ENCODE measurements at regions not wholly inside any gene's neighbourhood (a gene's known extent, or its start where the extent isn't known, plus 50 kb on each side); places are given as distances from the start of the nearest gene placed in this dataset.
"Not testable (repeated sequence)": the region's sequence is repeated elsewhere in the genome, so short reads cannot be mapped to it uniquely, and the experiment has no call there.

DNA sequence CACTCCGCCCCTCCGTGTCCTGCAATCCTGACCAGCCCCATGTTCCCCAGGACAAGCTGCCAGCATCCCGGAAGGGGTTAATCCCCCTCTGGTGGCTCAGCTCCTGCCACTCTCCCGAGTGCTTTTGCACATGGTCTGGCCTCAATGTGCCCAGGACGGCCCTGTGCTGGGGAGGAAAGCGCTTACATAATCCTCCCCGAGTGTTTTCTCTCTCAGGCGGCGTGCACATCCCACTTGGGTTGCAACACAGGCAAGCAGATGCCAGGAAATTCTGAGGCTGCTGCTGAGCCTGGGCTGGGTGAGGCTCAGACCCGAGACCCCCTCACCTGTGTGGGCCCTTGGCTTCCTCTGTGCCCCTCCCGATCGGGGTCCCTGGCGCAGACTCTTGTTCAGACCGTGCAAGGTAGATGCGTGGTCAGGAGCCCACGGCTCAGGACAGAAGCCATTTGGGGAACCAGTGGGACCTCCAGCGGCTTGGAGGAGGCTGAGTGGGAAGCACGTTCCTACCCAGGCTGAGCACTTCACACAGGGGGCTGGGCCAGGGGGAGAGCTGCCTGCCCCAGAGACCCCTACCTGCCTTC, 144.7 kb downstream of the LAT start:
- not testable (repeated sequence) for H3K27me3 ChIP-seq (ENCODE audit: control insufficient read depth in 1 of 2, insufficient read depth in 2 of 2, low read length in 2 of 2); H3K4me1 ChIP-seq (ENCODE audit: control insufficient read depth in 2 of 2, insufficient read depth in 2 of 2, low read length in 1 of 2); H3K36me3 ChIP-seq (ENCODE audit: control insufficient read depth in 2 of 2, insufficient read depth in 2 of 2, low read length in 1 of 2); H3K4me3 ChIP-seq (ENCODE audit: low read depth in 1 of 2, low read length in 2 of 2); H3K9me3 ChIP-seq (ENCODE audit: control insufficient read depth in 2 of 2, insufficient read depth in 1 of 2, low read depth in 1 of 2, low read length in 1 of 2)
- peak overlapping the region; percentile 37 to 39 for H3K27ac ChIP-seq (ENCODE audit: low read depth in 2 of 2, low read length in 1 of 2)
- 61 to 70% methylated on average over 18 of the region's 18 CpGs for WGBS, 2 donors

DNA sequence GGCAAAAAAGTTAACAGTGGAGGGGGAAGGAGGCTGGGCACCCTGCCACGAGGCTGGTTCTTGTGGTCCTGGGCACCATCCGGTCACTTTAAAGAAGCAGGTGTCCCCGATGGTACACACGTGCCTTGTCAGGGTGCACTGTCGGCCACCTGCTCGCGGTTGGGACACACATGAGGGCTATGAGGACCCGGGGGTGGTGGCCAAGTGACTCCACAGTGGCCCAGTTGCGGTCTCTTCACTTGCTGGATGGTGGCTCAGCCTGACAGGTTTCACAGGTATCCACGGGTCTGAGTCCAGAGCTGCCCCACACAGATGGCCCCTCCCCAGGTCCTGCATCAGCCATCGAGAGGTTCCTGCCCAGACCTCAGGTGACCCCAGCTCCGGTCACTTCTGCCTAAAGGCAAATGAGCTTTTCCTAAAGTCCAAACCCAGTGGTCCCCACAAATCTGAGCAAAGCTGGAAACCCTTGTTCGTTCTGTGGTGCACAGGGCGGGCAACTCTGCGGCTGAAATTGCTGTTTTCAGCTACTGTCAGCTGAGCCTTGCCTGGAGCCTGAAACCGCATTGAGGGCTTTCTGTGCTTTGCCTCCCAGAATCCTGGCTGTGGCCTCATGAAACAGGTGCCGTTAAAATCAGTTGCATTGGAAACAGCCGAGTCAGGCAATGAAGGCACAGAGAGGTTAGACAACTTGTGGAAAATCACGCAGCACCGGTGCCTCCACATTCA, 144.0 kb downstream of the LAT start:
- H3K27ac ChIP-seq (ENCODE audit: low read depth in 2 of 2, low read length in 1 of 2); H3K4me3 ChIP-seq (ENCODE audit: low read depth in 1 of 2, low read length in 2 of 2); H3K36me3 ChIP-seq (ENCODE audit: control insufficient read depth in 2 of 2, insufficient read depth in 2 of 2, low read length in 1 of 2); H3K9me3 ChIP-seq (ENCODE audit: control insufficient read depth in 2 of 2, insufficient read depth in 1 of 2, low read depth in 1 of 2, low read length in 1 of 2); H3K27me3 ChIP-seq (ENCODE audit: control insufficient read depth in 1 of 2, insufficient read depth in 2 of 2, low read length in 2 of 2); H3K4me1 ChIP-seq (ENCODE audit: control insufficient read depth in 2 of 2, insufficient read depth in 2 of 2, low read length in 1 of 2): not testable (repeated sequence)
- WGBS, 2 donors = 73 to 80% methylated on average over 20 of the region's 20 CpGs

- H3K27ac ChIP-seq (ENCODE audit: low read depth in 2 of 2, low read length in 1 of 2); H3K27me3 ChIP-seq (ENCODE audit: control insufficient read depth in 1 of 2, insufficient read depth in 2 of 2, low read length in 2 of 2); H3K9me3 ChIP-seq (ENCODE audit: control insufficient read depth in 2 of 2, insufficient read depth in 1 of 2, low read depth in 1 of 2, low read length in 1 of 2); H3K4me1 ChIP-seq (ENCODE audit: control insufficient read depth in 2 of 2, insufficient read depth in 2 of 2, low read length in 1 of 2); H3K4me3 ChIP-seq (ENCODE audit: low read depth in 1 of 2, low read length in 2 of 2); H3K36me3 ChIP-seq (ENCODE audit: control insufficient read depth in 2 of 2, insufficient read depth in 2 of 2, low read length in 1 of 2): not testable (repeated sequence)
- 66 to 72% methylated on average over 27 to 29 of the region's 29 CpGs for WGBS, 2 donors
Observed at GRCh38 chr16:29127806-29128420, 143.1 kb downstream of the LAT start.

GRCh38 chr16:29126616-29127015, 141.8 kb downstream of the LAT start:
- Histone ChIP-seq H3K36me3 (ENCODE audit: control insufficient read depth in 2 of 2, insufficient read depth in 2 of 2, low read length in 1 of 2) (no peaks in the 10 kb centered on the region), H3K4me1 (ENCODE audit: control insufficient read depth in 2 of 2, insufficient read depth in 2 of 2, low read length in 1 of 2) (no peaks in the 10 kb centered on the region), H3K4me3 (ENCODE audit: low read depth in 1 of 2, low read length in 2 of 2) (no peak overlapping the region), H3K27me3 (ENCODE audit: control insufficient read depth in 1 of 2, insufficient read depth in 2 of 2, low read length in 2 of 2) (no peaks in the 10 kb centered on the region), H3K9me3 (ENCODE audit: control insufficient read depth in 2 of 2, insufficient read depth in 1 of 2, low read depth in 1 of 2, low read length in 1 of 2) (no peaks in the 10 kb centered on the region), H3K27ac (ENCODE audit: low read depth in 2 of 2, low read length in 1 of 2) (no peak overlapping the region)
- WGBS, 2 donors = 50 to 62% methylated on average over 5 of the region's 5 CpGs

DNA sequence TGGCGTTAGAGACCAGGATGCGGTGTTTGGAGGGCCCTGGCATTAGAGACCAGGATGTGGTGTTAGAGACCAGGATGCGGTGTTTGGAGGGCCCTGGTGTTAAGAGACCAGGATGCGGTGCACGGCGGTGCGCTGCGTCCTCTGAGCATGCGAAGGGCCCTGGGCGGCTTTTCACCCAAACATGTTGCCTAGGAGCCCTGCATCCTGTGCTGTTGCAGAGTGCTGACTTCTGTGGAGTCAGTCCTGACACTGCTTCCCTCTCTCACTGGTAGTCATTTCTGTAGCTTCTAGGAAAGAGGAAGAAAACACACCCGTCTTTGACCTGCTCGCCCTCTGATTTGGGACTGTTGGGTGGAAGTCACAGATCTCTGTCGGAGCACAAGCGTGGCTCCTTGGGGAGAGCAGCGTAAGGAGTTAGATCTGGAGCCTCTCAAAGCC, 141.2 kb downstream of the LAT start:
- H3K4me3 ChIP-seq (ENCODE audit: low read depth in 1 of 2, low read length in 2 of 2) = no peak overlapping the region
- H3K27ac ChIP-seq (ENCODE audit: low read depth in 2 of 2, low read length in 1 of 2) = no peak overlapping the region
- 86% methylated on average over 15 of the region's 15 CpGs for WGBS, 2 donors
- H3K27me3 ChIP-seq (ENCODE audit: control insufficient read depth in 1 of 2, insufficient read depth in 2 of 2, low read length in 2 of 2) = no peaks in the 10 kb centered on the region
- H3K9me3 ChIP-seq (ENCODE audit: control insufficient read depth in 2 of 2, insufficient read depth in 1 of 2, low read depth in 1 of 2, low read length in 1 of 2) = no peaks in the 10 kb centered on the region
- no peaks in the 10 kb centered on the region for H3K4me1 ChIP-seq (ENCODE audit: control insufficient read depth in 2 of 2, insufficient read depth in 2 of 2, low read length in 1 of 2)
- H3K36me3 ChIP-seq (ENCODE audit: control insufficient read depth in 2 of 2, insufficient read depth in 2 of 2, low read length in 1 of 2) = no peaks in the 10 kb centered on the region

GRCh38 chr16:29124828-29125227, 140.0 kb downstream of the LAT start:
- 86 to 89% methylated on average over 8 of the region's 8 CpGs for WGBS, 2 donors
- no peaks in the 10 kb centered on the region for H3K36me3 ChIP-seq (ENCODE audit: control insufficient read depth in 2 of 2, insufficient read depth in 2 of 2, low read length in 1 of 2)
- no peak overlapping the region for H3K4me3 ChIP-seq (ENCODE audit: low read depth in 1 of 2, low read length in 2 of 2)
- H3K27me3 ChIP-seq (ENCODE audit: control insufficient read depth in 1 of 2, insufficient read depth in 2 of 2, low read length in 2 of 2) = no peaks in the 10 kb centered on the region
- H3K9me3 ChIP-seq (ENCODE audit: control insufficient read depth in 2 of 2, insufficient read depth in 1 of 2, low read depth in 1 of 2, low read length in 1 of 2) = no peaks in the 10 kb centered on the region
- H3K27ac ChIP-seq (ENCODE audit: low read depth in 2 of 2, low read length in 1 of 2) = no peak overlapping the region
- H3K4me1 ChIP-seq (ENCODE audit: control insufficient read depth in 2 of 2, insufficient read depth in 2 of 2, low read length in 1 of 2) = no peaks in the 10 kb centered on the region

GRCh38 chr16:29124162-29124561, 139.3 kb downstream of the LAT start:
- H3K36me3 ChIP-seq (ENCODE audit: control insufficient read depth in 2 of 2, insufficient read depth in 2 of 2, low read length in 1 of 2); H3K4me3 ChIP-seq (ENCODE audit: low read depth in 1 of 2, low read length in 2 of 2); H3K9me3 ChIP-seq (ENCODE audit: control insufficient read depth in 2 of 2, insufficient read depth in 1 of 2, low read depth in 1 of 2, low read length in 1 of 2); H3K4me1 ChIP-seq (ENCODE audit: control insufficient read depth in 2 of 2, insufficient read depth in 2 of 2, low read length in 1 of 2); H3K27me3 ChIP-seq (ENCODE audit: control insufficient read depth in 1 of 2, insufficient read depth in 2 of 2, low read length in 2 of 2); H3K27ac ChIP-seq (ENCODE audit: low read depth in 2 of 2, low read length in 1 of 2): not testable (repeated sequence)
- WGBS, 2 donors = 94 to 96% methylated on average over 7 of the region's 7 CpGs

- H3K27me3 ChIP-seq (ENCODE audit: control insufficient read depth in 1 of 2, insufficient read depth in 2 of 2, low read length in 2 of 2); H3K4me1 ChIP-seq (ENCODE audit: control insufficient read depth in 2 of 2, insufficient read depth in 2 of 2, low read length in 1 of 2); H3K9me3 ChIP-seq (ENCODE audit: control insufficient read depth in 2 of 2, insufficient read depth in 1 of 2, low read depth in 1 of 2, low read length in 1 of 2); H3K4me3 ChIP-seq (ENCODE audit: low read depth in 1 of 2, low read length in 2 of 2); H3K27ac ChIP-seq (ENCODE audit: low read depth in 2 of 2, low read length in 1 of 2); H3K36me3 ChIP-seq (ENCODE audit: control insufficient read depth in 2 of 2, insufficient read depth in 2 of 2, low read length in 1 of 2): not testable (repeated sequence)
- WGBS, 2 donors = 80 to 81% methylated on average over 11 of the region's 11 CpGs
Observed at GRCh38 chr16:29120680-29121079, 135.8 kb downstream of the LAT start.

- H3K36me3 ChIP-seq (ENCODE audit: control insufficient read depth in 2 of 2, insufficient read depth in 2 of 2, low read length in 1 of 2); H3K4me3 ChIP-seq (ENCODE audit: low read depth in 1 of 2, low read length in 2 of 2); H3K27me3 ChIP-seq (ENCODE audit: control insufficient read depth in 1 of 2, insufficient read depth in 2 of 2, low read length in 2 of 2); H3K27ac ChIP-seq (ENCODE audit: low read depth in 2 of 2, low read length in 1 of 2); H3K4me1 ChIP-seq (ENCODE audit: control insufficient read depth in 2 of 2, insufficient read depth in 2 of 2, low read length in 1 of 2); H3K9me3 ChIP-seq (ENCODE audit: control insufficient read depth in 2 of 2, insufficient read depth in 1 of 2, low read depth in 1 of 2, low read length in 1 of 2): not testable (repeated sequence)
- 74 to 79% methylated on average over 13 to 14 of the region's 15 CpGs for WGBS, 2 donors
Observed at GRCh38 chr16:29118301-29118957, 133.6 kb downstream of the LAT start.

Data from esophagus (tissue), 2 donors.